Lower lobe of right lung (tissue), 2 donors: ENCODE measurements at regions not wholly inside any gene's neighbourhood (a gene's known extent, or its start where the extent isn't known, plus 50 kb on each side); places are given as distances from the start of the nearest gene placed in this dataset.

Experiments
- ATAC-seq, 2 donors: fragments of 200-7000 bp; cut with Tn5 transposase; one replicate each; pipeline ENCODE4 v1.9.1; 2020 to 2022; ENCODE audit warnings: mild to moderate bottlenecking in 2 of 2, moderate library complexity in 2 of 2
- DNase-seq: peaks from one replicate; pipeline ENCODE4 v3.0.0-alpha.2; 2020
- H3K27ac ChIP-seq: fragments of 200-600 bp; one replicate; pipeline ENCODE4 v1.8.0; 2022
- H3K27me3 ChIP-seq: fragments of 200-600 bp; one replicate; pipeline ENCODE4 v1.8.0; 2022; ENCODE audit warnings: low read depth
- H3K36me3 ChIP-seq: fragments of 200-600 bp; one replicate; pipeline ENCODE4 v1.8.0; 2022; ENCODE audit warnings: mild to moderate bottlenecking
- H3K4me1 ChIP-seq: fragments of 200-600 bp; one replicate; pipeline ENCODE4 v1.8.0; 2022
- H3K4me3 ChIP-seq: fragments of 200-600 bp; one replicate; pipeline ENCODE4 v1.8.0; 2022; ENCODE audit warnings: mild to moderate bottlenecking
- H3K9me3 ChIP-seq: fragments of 200-600 bp; one replicate; pipeline ENCODE4 v1.8.0; 2022
- CTCF ChIP-seq: fragments of 200-600 bp; IDR thresholded peaks from one replicate; pipeline ENCODE4 v1.8.0; 2022; ENCODE audit warnings: antibody characterized with exemption, mild to moderate bottlenecking
- intact Hi-C: fragments of 100-400 bp; cut with DNase I; formaldehyde crosslinking; loops from one replicate; pipeline ENCODE4 v1.11.0; 2022
- donor health status: DM: no; HTN: yes; CAD: no; lungs with severe emphysema.

- ATAC-seq (no peak), DNase-seq (no peak)
- Histone ChIP-seq H3K9me3 (no peaks in the 10 kb centered on the region), H3K4me1 (peaks cover 4% of the 10 kb centered on the region), H3K4me3 (no peak overlapping the region), H3K36me3 (no peaks in the 10 kb centered on the region), H3K27me3 (no peaks in the 10 kb centered on the region), H3K27ac (no peak overlapping the region)
- intact Hi-C loops = loop anchor here (10.0 kb wide), 1 partner anchor 200 kb away; no protein-coding TSS in a partner anchor
- no peak for TF ChIP-seq CTCF
These were observed 102.8 kb upstream of the TBC1D5 start for GRCh38 chr3:17845026-17845812.

GRCh38 chr3:17844236-17844635, 101.8 kb upstream of the TBC1D5 start:
- no peak for TF ChIP-seq CTCF
- no peaks in the 10 kb centered on the region for H3K27me3 ChIP-seq
- intact Hi-C loops = loop anchor here (10.0 kb wide), 1 partner anchor 199 kb away; no protein-coding TSS in a partner anchor
- ATAC-seq = no peak
- H3K36me3 ChIP-seq = no peaks in the 10 kb centered on the region
- peaks cover 4% of the 10 kb centered on the region for H3K4me1 ChIP-seq
- H3K27ac ChIP-seq = no peak overlapping the region
- H3K4me3 ChIP-seq = no peak overlapping the region
- DNase-seq = no peak
- H3K9me3 ChIP-seq = no peaks in the 10 kb centered on the region

GRCh38 chr3:17841190-17841828, 98.9 kb upstream of the TBC1D5 start:
- ATAC-seq (peak; percentile 90 to 93), DNase-seq (peak; percentile 73)
- Histone ChIP-seq H3K4me3 (no peak overlapping the region), H3K36me3 (no peaks in the 10 kb centered on the region), H3K27ac (no peak overlapping the region), H3K4me1 (peaks cover 4% of the 10 kb centered on the region), H3K27me3 (no peaks in the 10 kb centered on the region), H3K9me3 (no peaks in the 10 kb centered on the region)
- intact Hi-C loops = loop anchor here (10.0 kb wide), 1 partner anchor 197 kb away; no protein-coding TSS in a partner anchor
- TF ChIP-seq CTCF = peak; percentile 93

- no peaks in the 10 kb centered on the region for H3K27me3 ChIP-seq
- H3K4me1 ChIP-seq = peaks cover 4% of the 10 kb centered on the region
- ATAC-seq = no peak
- H3K36me3 ChIP-seq = no peaks in the 10 kb centered on the region
- no peak for DNase-seq
- no peak for TF ChIP-seq CTCF
- H3K27ac ChIP-seq = no peak overlapping the region
- H3K9me3 ChIP-seq = no peaks in the 10 kb centered on the region
- H3K4me3 ChIP-seq = no peak overlapping the region
- intact Hi-C loops = loop anchor here (10.0 kb wide), 1 partner anchor 196 kb away; no protein-coding TSS in a partner anchor
These were observed 98.2 kb upstream of the TBC1D5 start for GRCh38 chr3:17840651-17841050.

- ATAC-seq = peak in 1 of 2 donors; percentile 7
- intact Hi-C loops = loop anchor here (10.0 kb wide), 1 partner anchor 195 kb away; no protein-coding TSS in a partner anchor
- TF ChIP-seq CTCF = no peak
- no peak for DNase-seq
- H3K27me3 ChIP-seq = no peaks in the 10 kb centered on the region
- no peaks in the 10 kb centered on the region for H3K36me3 ChIP-seq
- no peak overlapping the region for H3K27ac ChIP-seq
- no peak overlapping the region for H3K4me3 ChIP-seq
- no peaks in the 10 kb centered on the region for H3K9me3 ChIP-seq
- peaks cover 4% of the 10 kb centered on the region for H3K4me1 ChIP-seq
These were observed 97.7 kb upstream of the TBC1D5 start for GRCh38 chr3:17840126-17840525.
